Natural killer cell treated with Interleukin-12 subunit alpha and Interleukin-12 subunit beta and Interleukin-15 and Interleukin-18, amount 100 ng/mL, for 72 hours (primary cell): ENCODE measurements at regions not wholly inside any gene's neighbourhood (a gene's known extent, or its start where the extent isn't known, plus 50 kb on each side); places are given as distances from the start of the nearest gene placed in this dataset.
"Not testable (repeated sequence)": the region's sequence is repeated elsewhere in the genome, so short reads cannot be mapped to it uniquely, and the experiment has no call there.

Source experiments
- ATAC-seq, 2 donors: fragments of 150-1000 bp; cut with Tn5 transposase in 1 of 2; sonication (Bioruptor Pico), chemical (Tn5 transposase) in 1 of 2; 2 replicates each; pipeline ENCODE4 v1.10.0; 2021
- DNase-seq: peaks from one replicate; pipeline ENCODE4 v3.0.0; 2022; ENCODE audit warnings: low spot score
- H3K27ac Mint-ChIP-seq, 2 donors: 1 replicate in 1 of 2; 2 replicates in 1 of 2; pipeline ENCODE4 v1.8.0; 2022; ENCODE audit warnings: mixed read lengths in 2 of 2, mild to moderate bottlenecking in 1 of 2, moderate library complexity in 1 of 2
- H3K27me3 Mint-ChIP-seq, 2 donors: 1 replicate in 1 of 2; 2 replicates in 1 of 2; pipeline ENCODE4 v1.8.0; 2022; ENCODE audit warnings: mixed read lengths in 2 of 2
- H3K36me3 Mint-ChIP-seq: one replicate; pipeline ENCODE4 v1.8.0; 2022; ENCODE audit warnings: mixed read lengths
- H3K4me1 Mint-ChIP-seq, 2 donors: 1 replicate in 1 of 2; 2 replicates in 1 of 2; pipeline ENCODE4 v1.8.0; 2022; ENCODE audit warnings: low read depth in 2 of 2, mixed read lengths in 2 of 2, mild to moderate bottlenecking in 1 of 2
- H3K4me3 Mint-ChIP-seq: one replicate; pipeline ENCODE4 v1.8.0; 2022; ENCODE audit warnings: mixed read lengths
- H3K9me3 Mint-ChIP-seq: 2 replicates; pipeline ENCODE4 v1.8.0; 2022; ENCODE audit warnings: mixed read lengths

DNA sequence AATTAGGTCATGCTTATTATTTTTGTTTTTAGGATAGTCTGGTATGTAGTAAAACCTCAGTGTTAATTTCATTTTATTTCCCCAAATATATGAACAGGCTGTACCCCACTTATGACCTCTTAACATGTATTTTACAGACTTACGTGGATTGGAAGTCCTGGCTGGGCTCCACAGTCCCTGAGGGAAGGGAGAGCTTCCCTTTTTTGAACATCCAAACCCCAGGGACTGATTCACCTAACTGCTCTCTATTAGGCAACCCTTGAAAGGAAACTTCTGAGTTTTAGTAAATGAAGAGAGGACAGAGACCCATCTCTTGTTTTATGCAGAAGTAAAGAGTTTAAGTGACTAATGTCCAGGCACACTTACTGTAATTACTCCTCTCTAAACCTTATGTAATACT is 233.1 kb upstream of the SPRY1 start:
- no peaks in the 10 kb centered on the region for H3K9me3 Mint-ChIP-seq
- H3K27me3 Mint-ChIP-seq = no peaks in the 10 kb centered on the region
- DNase-seq (no peak), ATAC-seq (no peak)
- no peak overlapping the region for H3K27ac Mint-ChIP-seq
- H3K36me3 Mint-ChIP-seq = no peaks in the 10 kb centered on the region
- no peaks in the 10 kb centered on the region for H3K4me1 Mint-ChIP-seq
- no peak overlapping the region for H3K4me3 Mint-ChIP-seq

DNA sequence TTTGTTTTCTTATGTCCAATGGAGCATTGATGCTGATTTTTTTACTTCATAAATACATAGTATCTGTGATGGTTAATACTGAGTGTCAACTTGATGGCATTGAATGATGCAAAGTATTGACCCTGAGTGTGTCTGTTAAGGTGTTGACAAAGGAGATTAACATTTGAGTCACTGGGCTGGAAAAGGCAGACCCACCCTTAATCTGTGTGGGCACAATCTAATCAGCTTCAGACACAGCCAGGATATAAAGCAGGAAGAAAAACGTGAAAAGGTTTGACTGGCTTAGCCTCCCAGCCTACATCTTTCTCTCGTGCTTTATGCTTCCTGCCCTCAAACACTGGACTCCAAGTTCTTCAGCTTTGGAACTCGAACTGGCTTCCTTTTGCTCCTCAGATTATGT is 230.6 kb upstream of the SPRY1 start:
- H3K4me1 Mint-ChIP-seq = no peaks in the 10 kb centered on the region
- DNase-seq (no peak), ATAC-seq (no peak)
- H3K36me3 Mint-ChIP-seq = no peaks in the 10 kb centered on the region
- H3K9me3 Mint-ChIP-seq = no peaks in the 10 kb centered on the region
- no peak overlapping the region for H3K4me3 Mint-ChIP-seq
- H3K27ac Mint-ChIP-seq = no peak overlapping the region
- no peaks in the 10 kb centered on the region for H3K27me3 Mint-ChIP-seq

DNA sequence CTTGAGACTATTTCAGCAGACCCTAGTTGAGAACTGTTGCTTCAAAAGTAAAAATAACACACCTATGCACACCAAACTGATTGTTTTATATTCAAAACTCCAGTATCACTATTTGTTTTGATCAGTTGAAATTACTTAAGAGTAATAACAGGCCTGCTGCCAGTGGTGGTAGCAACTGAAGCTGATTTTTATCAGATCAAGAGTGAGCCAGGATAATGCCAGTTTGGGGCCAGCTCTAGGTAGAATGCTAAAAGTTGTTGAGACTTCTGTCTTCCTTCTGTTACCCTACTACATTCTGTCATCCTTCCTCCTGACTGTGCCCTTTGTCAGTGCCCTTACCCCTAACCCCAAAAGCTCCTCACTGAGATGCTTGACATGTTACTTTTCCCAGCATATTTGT is 228.7 kb upstream of the SPRY1 start:
- Mint-ChIP-seq H3K4me1 (no peaks in the 10 kb centered on the region), H3K36me3 (no peaks in the 10 kb centered on the region), H3K27me3 (no peaks in the 10 kb centered on the region), H3K27ac (no peak overlapping the region), H3K9me3 (no peaks in the 10 kb centered on the region), H3K4me3 (no peak overlapping the region)
- DNase-seq = no peak
- no peak for ATAC-seq

DNA sequence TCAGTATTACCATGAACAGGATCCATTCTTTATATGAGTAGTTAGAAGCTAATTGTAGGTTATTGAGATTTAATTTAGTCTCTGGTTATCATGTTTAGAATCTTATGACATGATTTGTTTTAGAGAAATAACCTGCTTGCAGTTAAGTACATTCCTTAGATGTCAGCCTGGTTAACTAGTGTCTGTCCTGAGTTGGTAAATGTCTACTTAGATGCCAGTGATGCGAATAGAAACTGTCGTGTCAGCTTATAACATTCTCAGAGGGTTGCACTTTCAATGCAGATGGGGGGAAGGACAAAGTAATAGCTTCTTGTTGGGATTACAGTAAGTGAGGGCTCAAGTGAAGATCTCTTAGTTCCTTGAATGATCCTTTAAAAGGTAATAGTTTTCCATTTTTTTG is 227.8 kb upstream of the SPRY1 start:
- H3K9me3 Mint-ChIP-seq = no peaks in the 10 kb centered on the region
- no peaks in the 10 kb centered on the region for H3K27me3 Mint-ChIP-seq
- no peak for DNase-seq
- no peak overlapping the region for H3K4me3 Mint-ChIP-seq
- no peaks in the 10 kb centered on the region for H3K36me3 Mint-ChIP-seq
- H3K4me1 Mint-ChIP-seq = no peaks in the 10 kb centered on the region
- H3K27ac Mint-ChIP-seq = no peak overlapping the region
- ATAC-seq = no peak

DNA sequence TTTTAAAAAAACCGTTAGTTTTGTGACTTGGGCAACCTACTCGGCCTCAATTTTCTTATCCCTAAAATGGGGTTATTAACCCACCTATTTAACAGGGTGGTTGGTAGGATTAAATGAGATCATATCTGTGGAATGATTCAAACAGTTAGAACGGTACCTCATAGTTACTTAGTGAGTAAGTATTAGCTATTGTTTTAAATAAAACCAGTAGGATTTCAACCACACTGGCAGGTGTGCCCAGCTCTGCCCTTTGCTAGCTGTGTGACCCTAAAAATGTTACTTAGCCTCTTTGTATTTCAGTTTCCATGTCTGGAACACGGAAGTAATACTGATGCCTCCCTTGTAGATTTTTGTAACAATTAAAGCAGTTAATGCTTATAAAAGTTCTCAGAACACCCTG is 225.8 kb upstream of the SPRY1 start:
- no peaks in the 10 kb centered on the region for H3K36me3 Mint-ChIP-seq
- no peak for DNase-seq
- no peak overlapping the region for H3K4me3 Mint-ChIP-seq
- H3K27me3 Mint-ChIP-seq = no peaks in the 10 kb centered on the region
- H3K9me3 Mint-ChIP-seq = no peaks in the 10 kb centered on the region
- H3K27ac Mint-ChIP-seq = no peak overlapping the region
- H3K4me1 Mint-ChIP-seq = no peaks in the 10 kb centered on the region
- ATAC-seq = no peak

DNA sequence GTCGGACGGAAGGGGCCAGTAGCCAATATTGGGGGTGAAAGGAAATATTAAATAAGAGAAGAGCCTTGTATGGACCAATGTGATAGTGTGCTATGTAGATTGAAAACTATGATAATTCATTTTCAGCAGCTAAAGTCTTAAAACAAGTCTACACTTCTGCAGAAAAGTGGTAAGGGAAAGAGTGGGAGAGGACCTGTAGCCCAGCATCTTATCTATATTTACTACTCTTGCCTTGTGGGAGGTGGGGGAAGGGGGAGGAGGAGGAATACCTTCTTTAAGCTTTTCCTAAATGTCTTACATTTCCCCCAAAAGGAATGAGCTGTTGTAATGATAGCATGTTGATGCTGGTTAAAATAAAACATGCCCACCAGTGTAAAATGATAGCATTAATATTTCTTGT is 220.0 kb upstream of the SPRY1 start:
- Mint-ChIP-seq H3K27me3 (no peaks in the 10 kb centered on the region), H3K27ac (no peak overlapping the region), H3K4me1 (peaks cover 0 to 3% of the 10 kb centered on the region in 2 donors), H3K9me3 (no peaks in the 10 kb centered on the region), H3K36me3 (no peaks in the 10 kb centered on the region), H3K4me3 (no peak overlapping the region)
- ATAC-seq (no peak), DNase-seq (no peak)

DNA sequence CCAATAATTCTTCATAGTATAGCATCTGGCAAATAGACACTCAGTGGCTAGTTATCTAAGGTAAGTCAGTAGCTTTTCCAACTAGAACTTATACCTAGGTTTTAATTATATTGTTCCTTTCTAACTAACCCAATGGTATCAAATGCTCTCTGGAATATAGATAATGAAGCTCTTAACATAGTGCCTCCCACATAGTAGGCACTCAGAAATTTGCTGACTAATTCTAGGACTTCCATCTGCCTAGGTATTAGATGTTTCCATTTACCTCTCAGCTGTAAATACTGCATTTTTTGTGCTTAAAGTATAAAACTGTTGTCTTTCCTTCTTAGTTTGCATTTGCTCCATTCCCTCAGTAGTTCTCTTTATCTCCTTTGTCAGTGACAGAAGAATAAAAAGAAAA is 214.3 kb upstream of the SPRY1 start:
- no peaks in the 10 kb centered on the region for H3K36me3 Mint-ChIP-seq
- ATAC-seq = no peak
- H3K9me3 Mint-ChIP-seq = no peaks in the 10 kb centered on the region
- H3K27ac Mint-ChIP-seq = no peak overlapping the region
- DNase-seq = no peak
- H3K27me3 Mint-ChIP-seq = no peaks in the 10 kb centered on the region
- H3K4me3 Mint-ChIP-seq = no peak overlapping the region
- peaks cover 0 to 3% of the 10 kb centered on the region in 2 donors for H3K4me1 Mint-ChIP-seq

DNA sequence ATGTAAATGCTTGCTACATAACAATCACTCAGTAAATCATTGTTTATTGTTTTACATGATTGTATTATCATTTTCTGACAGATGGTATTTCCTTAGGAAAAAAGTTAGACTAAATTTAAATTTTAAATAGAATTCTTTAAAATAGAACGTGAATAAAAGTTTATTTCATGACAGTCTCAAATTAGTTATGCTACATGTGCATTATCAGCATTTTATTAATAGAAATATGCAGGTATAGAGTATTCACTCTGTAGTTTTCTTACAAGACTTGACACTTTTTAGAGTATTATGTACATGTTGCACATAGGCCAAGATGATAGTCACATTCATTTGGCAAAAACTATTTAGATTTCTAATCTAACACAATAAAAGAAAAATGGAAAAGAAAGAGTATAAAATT is 213.3 kb upstream of the SPRY1 start:
- DNase-seq (no peak), ATAC-seq (no peak)
- Mint-ChIP-seq H3K27me3 (no peaks in the 10 kb centered on the region), H3K4me1 (no peaks in the 10 kb centered on the region), H3K9me3 (no peaks in the 10 kb centered on the region), H3K36me3 (no peaks in the 10 kb centered on the region), H3K4me3 (no peak overlapping the region), H3K27ac (no peak overlapping the region)

DNA sequence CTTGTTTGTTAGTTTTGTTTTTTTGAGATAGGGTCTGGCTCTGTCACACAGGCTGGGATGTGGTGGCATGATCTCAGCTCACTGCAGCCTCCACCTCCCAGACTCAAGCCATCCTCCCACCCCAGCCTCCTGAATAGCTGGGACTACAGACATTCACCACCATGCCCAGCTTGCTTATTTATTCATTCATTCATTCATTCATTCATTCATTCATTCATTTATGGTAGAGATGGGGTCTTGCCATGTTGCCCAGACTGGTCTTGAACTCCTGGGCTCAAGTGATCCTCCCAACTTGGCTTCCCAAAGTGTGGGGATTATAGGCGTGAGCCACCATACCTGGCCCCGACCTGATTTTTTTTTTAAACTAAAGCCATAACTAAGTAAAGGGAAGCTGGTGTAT is 212.8 kb upstream of the SPRY1 start:
- not testable (repeated sequence) for H3K36me3 Mint-ChIP-seq, H3K27ac Mint-ChIP-seq, H3K9me3 Mint-ChIP-seq, H3K4me1 Mint-ChIP-seq, DNase-seq, ATAC-seq, H3K4me3 Mint-ChIP-seq, H3K27me3 Mint-ChIP-seq

DNA sequence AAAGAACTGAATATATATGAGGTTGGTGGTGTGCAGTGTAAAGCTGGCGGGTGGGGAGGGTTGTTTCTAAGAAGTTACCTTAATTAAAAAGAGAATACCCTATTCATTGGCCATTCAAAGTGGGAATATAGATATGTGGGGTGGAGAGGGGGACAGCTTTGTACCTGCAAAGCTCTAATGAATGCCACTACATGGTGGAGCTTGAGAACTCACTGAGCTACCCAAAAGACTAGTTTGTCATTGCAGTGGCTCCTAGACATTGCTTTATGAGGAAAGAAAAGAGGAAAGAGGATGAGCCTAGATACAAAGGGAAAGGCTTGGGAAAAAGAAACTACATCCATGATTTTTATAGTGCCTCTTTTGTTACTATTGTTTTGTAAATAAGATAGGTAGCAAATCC is 209.9 kb upstream of the SPRY1 start:
- no peaks in the 10 kb centered on the region for H3K27me3 Mint-ChIP-seq
- no peaks in the 10 kb centered on the region for H3K36me3 Mint-ChIP-seq
- H3K4me1 Mint-ChIP-seq = peaks cover 0 to 10% of the 10 kb centered on the region in 2 donors
- H3K4me3 Mint-ChIP-seq = no peak overlapping the region
- ATAC-seq (no peak), DNase-seq (no peak)
- no peak overlapping the region for H3K27ac Mint-ChIP-seq
- no peaks in the 10 kb centered on the region for H3K9me3 Mint-ChIP-seq

DNA sequence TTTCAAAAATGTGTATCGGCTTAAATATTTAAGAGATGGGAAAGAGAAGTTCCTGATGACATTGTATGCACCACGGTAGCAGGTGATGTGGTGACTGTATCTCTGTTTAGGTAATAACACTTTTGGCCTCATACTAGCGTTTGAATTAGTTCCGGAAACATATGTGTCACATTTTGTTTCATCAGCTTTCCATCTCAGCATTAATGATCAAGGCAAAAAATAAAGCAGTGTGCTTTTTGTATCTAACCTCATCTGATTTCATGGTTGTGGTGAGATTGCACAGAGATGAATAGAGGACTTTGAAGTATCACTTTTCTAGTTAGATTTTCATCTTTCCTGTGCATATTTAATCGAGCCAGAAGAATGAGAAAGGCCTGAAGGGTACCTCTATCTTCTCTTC is 206.4 kb upstream of the SPRY1 start:
- H3K36me3 Mint-ChIP-seq = no peaks in the 10 kb centered on the region
- H3K27me3 Mint-ChIP-seq = no peaks in the 10 kb centered on the region
- H3K4me1 Mint-ChIP-seq = peaks cover 0 to 10% of the 10 kb centered on the region in 2 donors
- H3K9me3 Mint-ChIP-seq = no peaks in the 10 kb centered on the region
- ATAC-seq (no peak), DNase-seq (no peak)
- H3K4me3 Mint-ChIP-seq = no peak overlapping the region
- no peak overlapping the region for H3K27ac Mint-ChIP-seq

DNA sequence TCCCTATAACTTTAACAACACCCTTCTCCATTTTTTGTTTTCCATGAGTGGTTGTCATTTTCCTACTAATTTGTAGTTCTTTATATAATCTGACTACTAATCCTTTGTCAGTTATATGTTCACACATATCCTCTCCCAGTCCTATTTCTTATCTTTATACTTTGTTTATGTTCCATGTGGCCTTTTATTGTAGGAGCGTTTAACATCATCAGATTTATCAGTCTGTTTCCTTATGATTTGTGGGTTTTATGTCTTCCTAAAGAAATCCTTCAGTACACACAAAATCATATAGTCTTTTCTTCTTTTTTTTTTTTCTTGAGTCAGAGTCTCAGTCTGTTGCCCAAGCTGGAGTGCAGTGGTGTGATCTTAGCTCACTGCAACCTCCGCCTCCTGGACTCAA is 204.9 kb upstream of the SPRY1 start:
- H3K4me3 Mint-ChIP-seq = no peak overlapping the region

DNA sequence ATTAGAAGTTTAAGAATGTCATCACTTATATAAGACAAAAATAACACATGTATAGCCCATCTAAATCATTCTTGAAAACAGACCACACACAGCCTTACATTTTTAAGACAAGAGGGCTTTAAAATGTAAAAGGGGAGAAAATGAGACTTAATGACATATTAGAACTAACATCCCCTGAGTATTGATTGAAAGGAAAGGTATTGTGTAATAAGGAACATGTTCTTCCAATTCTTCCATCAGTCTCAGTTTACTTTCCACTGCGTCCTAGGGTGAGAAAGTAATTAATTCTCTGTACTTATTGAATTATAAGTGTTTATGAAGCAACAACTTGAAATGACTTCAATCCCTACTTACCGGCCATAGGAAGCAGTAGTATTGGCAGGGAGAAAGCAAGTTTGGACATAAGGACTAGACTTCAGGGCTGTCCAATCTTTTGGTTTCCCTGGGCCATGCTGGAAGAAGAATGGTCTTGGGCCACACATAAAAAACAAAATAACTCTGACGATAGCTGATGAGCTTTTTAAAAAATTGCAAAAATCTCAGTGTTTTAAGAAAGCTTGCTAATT is 202.7 kb upstream of the SPRY1 start:
- ATAC-seq (no peak), DNase-seq (no peak)
- H3K27ac Mint-ChIP-seq = no peak overlapping the region
- H3K36me3 Mint-ChIP-seq = no peaks in the 10 kb centered on the region
- H3K4me3 Mint-ChIP-seq = no peak overlapping the region
- H3K4me1 Mint-ChIP-seq = peaks cover 0 to 10% of the 10 kb centered on the region in 2 donors
- H3K27me3 Mint-ChIP-seq = no peaks in the 10 kb centered on the region
- H3K9me3 Mint-ChIP-seq = no peaks in the 10 kb centered on the region

More for the DNA sequence above, 204.9 kb upstream of the SPRY1 start:
- DNase-seq = no peak
- Mint-ChIP-seq H3K9me3 (no peaks in the 10 kb centered on the region), H3K4me1 (peaks cover 0 to 10% of the 10 kb centered on the region in 2 donors), H3K27ac (no peak overlapping the region), H3K27me3 (no peaks in the 10 kb centered on the region), H3K36me3 (no peaks in the 10 kb centered on the region)
- ATAC-seq = no peak

DNA sequence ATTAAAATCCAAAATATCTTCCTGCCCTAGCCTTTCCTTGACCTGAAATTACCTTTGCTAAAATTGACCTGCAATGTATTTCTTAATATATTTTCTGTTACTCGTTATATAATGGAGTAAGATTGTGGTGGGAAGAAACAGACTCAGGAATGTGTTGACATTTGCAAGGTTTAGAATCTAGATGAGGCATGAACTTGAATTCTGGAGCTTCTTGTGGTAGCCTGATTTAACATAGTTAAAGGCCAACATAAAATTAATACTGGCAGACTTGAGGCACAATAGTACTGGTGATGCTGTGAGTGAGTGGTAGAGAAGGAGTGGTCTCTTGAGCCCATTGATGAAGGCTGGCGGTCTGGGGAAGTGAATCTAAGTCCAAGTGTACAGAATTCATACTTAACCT is 197.9 kb upstream of the SPRY1 start:
- Mint-ChIP-seq H3K27ac (no peak overlapping the region), H3K27me3 (no peaks in the 10 kb centered on the region), H3K9me3 (no peaks in the 10 kb centered on the region), H3K36me3 (no peaks in the 10 kb centered on the region), H3K4me1 (no peaks in the 10 kb centered on the region), H3K4me3 (no peak overlapping the region)
- ATAC-seq = no peak
- DNase-seq = no peak

DNA sequence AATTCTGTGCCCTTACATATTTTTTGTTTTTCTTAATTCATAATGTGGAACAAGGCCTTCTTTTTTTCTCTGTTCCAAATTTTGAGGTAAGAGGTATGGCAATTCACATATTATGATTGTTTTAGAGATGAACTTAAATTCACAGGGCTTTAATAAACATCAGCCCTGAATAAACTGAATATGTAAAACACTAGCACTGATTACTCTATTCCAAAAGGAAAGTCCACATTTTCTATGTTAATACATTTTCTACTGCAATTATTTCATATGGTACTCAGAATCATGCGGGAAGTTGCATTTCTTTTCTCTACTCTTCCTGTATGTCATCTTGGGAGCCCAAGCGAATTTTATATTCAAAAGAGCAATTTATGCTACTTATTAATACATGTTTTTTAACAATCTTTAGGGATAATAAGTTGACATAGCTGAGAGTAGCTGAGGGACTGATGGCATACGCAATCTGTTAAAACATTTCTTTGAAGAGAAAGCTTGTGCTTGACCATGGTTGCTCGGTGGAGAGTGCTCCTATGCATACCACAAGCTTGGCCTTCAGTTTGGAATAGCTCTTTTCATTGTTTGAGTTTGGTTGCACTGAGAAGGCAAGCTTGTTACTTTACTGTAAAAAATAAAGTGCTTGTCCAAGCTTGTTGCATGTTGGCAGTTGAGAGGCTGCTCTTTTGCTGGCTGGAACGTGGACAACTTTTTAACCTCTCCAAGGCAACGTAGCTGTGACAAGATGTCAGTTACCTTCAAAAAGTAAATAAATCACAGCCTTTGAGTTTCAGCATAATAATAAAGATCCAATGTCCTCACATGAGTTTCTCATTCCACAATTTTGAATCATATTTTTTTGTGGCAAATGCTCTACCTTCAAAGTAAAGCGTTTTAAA is 196.3 kb upstream of the SPRY1 start:
- Mint-ChIP-seq H3K4me1 (no peaks in the 10 kb centered on the region), H3K27me3 (no peaks in the 10 kb centered on the region), H3K9me3 (no peaks in the 10 kb centered on the region), H3K4me3 (no peak overlapping the region), H3K27ac (no peak overlapping the region), H3K36me3 (no peaks in the 10 kb centered on the region)
- DNase-seq (no peak), ATAC-seq (no peak)
